ENCODE measurements at regions not wholly inside any gene's neighbourhood (a gene's known extent, or its start where the extent isn't known, plus 50 kb on each side); places are given as distances from the start of the nearest gene placed in this dataset.

GRCh38 chr19:28332886-28333285 is 880.1 kb downstream of the UQCRFS1 start:
- no peaks in the 10 kb centered on the region for H3K4me1 ChIP-seq (ENCODE audit: control insufficient read depth, insufficient read depth, low read length, poor library complexity, severe bottlenecking)
- no peaks in the 10 kb centered on the region for H3K4me1 Mint-ChIP-seq
- no peaks in the 10 kb centered on the region for H3K27me3 ChIP-seq (ENCODE audit: control insufficient read depth, insufficient read depth, low read length)
- no peak for ATAC-seq (ENCODE audit: low read depth in 2 of 2)
- no peaks in the 10 kb centered on the region for H3K36me3 Mint-ChIP-seq
- H3K27ac Mint-ChIP-seq, result no peak overlapping the region
- no peak for DNase-seq
- H3K36me3 ChIP-seq (ENCODE audit: control insufficient read depth, insufficient read depth, low read length), result no peaks in the 10 kb centered on the region
- no peaks in the 10 kb centered on the region for H3K27me3 Mint-ChIP-seq
- H3K4me3 ChIP-seq (ENCODE audit: low read depth, low read length), result no peak overlapping the region
- H3K4me3 Mint-ChIP-seq, result no peak overlapping the region
- peaks cover 0 to 16% (median 7%) of the 10 kb centered on the region in 7 donors for H3K9me3 Mint-ChIP-seq
- no peaks in the 10 kb centered on the region for H3K9me3 ChIP-seq (ENCODE audit: control insufficient read depth in 2 of 2, low read length in 2 of 2)
- no peak overlapping the region for H3K27ac ChIP-seq (ENCODE audit: insufficient read depth, low read length, poor library complexity, severe bottlenecking)

GRCh38 chr19:28332351-28332750 is 880.6 kb downstream of the UQCRFS1 start:
- Mint-ChIP-seq H3K9me3 (peaks cover 0 to 16% (median 7%) of the 10 kb centered on the region in 7 donors), H3K36me3 (no peaks in the 10 kb centered on the region), H3K4me3 (no peak overlapping the region), H3K4me1 (no peaks in the 10 kb centered on the region), H3K27me3 (no peaks in the 10 kb centered on the region), H3K27ac (no peak overlapping the region)
- ATAC-seq (ENCODE audit: low read depth in 2 of 2) (no peak), DNase-seq (no peak)
- no peak overlapping the region for H3K27ac ChIP-seq (ENCODE audit: insufficient read depth, low read length, poor library complexity, severe bottlenecking)
- H3K36me3 ChIP-seq (ENCODE audit: control insufficient read depth, insufficient read depth, low read length), result no peaks in the 10 kb centered on the region
- H3K4me3 ChIP-seq (ENCODE audit: low read depth, low read length), result no peak overlapping the region
- H3K27me3 ChIP-seq (ENCODE audit: control insufficient read depth, insufficient read depth, low read length), result no peaks in the 10 kb centered on the region
- H3K4me1 ChIP-seq (ENCODE audit: control insufficient read depth, insufficient read depth, low read length, poor library complexity, severe bottlenecking), result no peaks in the 10 kb centered on the region
- H3K9me3 ChIP-seq (ENCODE audit: control insufficient read depth in 2 of 2, low read length in 2 of 2), result no peaks in the 10 kb centered on the region

- no peaks in the 10 kb centered on the region for H3K4me1 ChIP-seq (ENCODE audit: control insufficient read depth, insufficient read depth, low read length, poor library complexity, severe bottlenecking)
- Mint-ChIP-seq H3K36me3 (no peaks in the 10 kb centered on the region), H3K27ac (no peak overlapping the region), H3K9me3 (peaks cover 0 to 16% (median 7%) of the 10 kb centered on the region in 7 donors), H3K4me1 (no peaks in the 10 kb centered on the region), H3K4me3 (no peak overlapping the region), H3K27me3 (no peaks in the 10 kb centered on the region)
- ATAC-seq (ENCODE audit: low read depth in 2 of 2), result no peak
- no peak for DNase-seq
- no peaks in the 10 kb centered on the region for H3K27me3 ChIP-seq (ENCODE audit: control insufficient read depth, insufficient read depth, low read length)
- H3K36me3 ChIP-seq (ENCODE audit: control insufficient read depth, insufficient read depth, low read length), result no peaks in the 10 kb centered on the region
- no peak overlapping the region for H3K4me3 ChIP-seq (ENCODE audit: low read depth, low read length)
- no peaks in the 10 kb centered on the region for H3K9me3 ChIP-seq (ENCODE audit: control insufficient read depth in 2 of 2, low read length in 2 of 2)
- H3K27ac ChIP-seq (ENCODE audit: insufficient read depth, low read length, poor library complexity, severe bottlenecking), result no peak overlapping the region
Measured at GRCh38 chr19:28331596-28331995, 881.4 kb downstream of the UQCRFS1 start.

DNA sequence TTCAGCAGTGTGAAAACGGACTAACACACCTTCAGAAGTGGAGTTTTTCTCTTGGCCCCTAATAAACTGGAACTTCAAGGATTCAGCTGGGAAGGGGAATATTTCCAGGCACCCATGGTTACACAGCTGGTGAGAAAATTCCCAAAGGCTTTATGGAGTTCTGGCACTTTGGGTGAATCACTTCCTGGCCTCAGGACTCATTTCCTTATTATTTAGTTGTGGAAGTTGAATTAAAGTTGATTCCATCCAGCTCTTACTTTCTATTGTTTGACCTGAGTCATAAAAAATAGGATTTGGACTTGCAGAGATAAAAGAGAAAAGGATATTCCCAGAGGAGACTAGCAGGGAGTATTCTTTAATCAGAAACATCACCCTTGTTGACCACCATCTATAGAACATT is 882.1 kb downstream of the UQCRFS1 start:
- no peaks in the 10 kb centered on the region for H3K9me3 ChIP-seq (ENCODE audit: control insufficient read depth in 2 of 2, low read length in 2 of 2)
- peaks cover 0 to 18% (median 7%) of the 10 kb centered on the region in 7 donors for H3K9me3 Mint-ChIP-seq
- no peaks in the 10 kb centered on the region for H3K36me3 ChIP-seq (ENCODE audit: control insufficient read depth, insufficient read depth, low read length)
- H3K27me3 Mint-ChIP-seq, result no peaks in the 10 kb centered on the region
- no peaks in the 10 kb centered on the region for H3K36me3 Mint-ChIP-seq
- H3K27me3 ChIP-seq (ENCODE audit: control insufficient read depth, insufficient read depth, low read length), result no peaks in the 10 kb centered on the region
- H3K4me3 Mint-ChIP-seq, result no peak overlapping the region
- no peak overlapping the region for H3K27ac ChIP-seq (ENCODE audit: insufficient read depth, low read length, poor library complexity, severe bottlenecking)
- no peaks in the 10 kb centered on the region for H3K4me1 ChIP-seq (ENCODE audit: control insufficient read depth, insufficient read depth, low read length, poor library complexity, severe bottlenecking)
- no peak overlapping the region for H3K4me3 ChIP-seq (ENCODE audit: low read depth, low read length)
- no peaks in the 10 kb centered on the region for H3K4me1 Mint-ChIP-seq
- no peak for DNase-seq
- H3K27ac Mint-ChIP-seq, result no peak overlapping the region
- ATAC-seq (ENCODE audit: low read depth in 2 of 2), result no peak

GRCh38 chr19:28329429-28329828 is 883.5 kb downstream of the UQCRFS1 start:
- no peaks in the 10 kb centered on the region for H3K36me3 Mint-ChIP-seq
- DNase-seq (no peak), ATAC-seq (ENCODE audit: low read depth in 2 of 2) (no peak)
- Histone ChIP-seq H3K27ac (ENCODE audit: insufficient read depth, low read length, poor library complexity, severe bottlenecking) (no peak overlapping the region), H3K27me3 (ENCODE audit: control insufficient read depth, insufficient read depth, low read length) (no peaks in the 10 kb centered on the region), H3K4me3 (ENCODE audit: low read depth, low read length) (no peak overlapping the region), H3K4me1 (ENCODE audit: control insufficient read depth, insufficient read depth, low read length, poor library complexity, severe bottlenecking) (no peaks in the 10 kb centered on the region), H3K36me3 (ENCODE audit: control insufficient read depth, insufficient read depth, low read length) (no peaks in the 10 kb centered on the region), H3K9me3 (ENCODE audit: control insufficient read depth in 2 of 2, low read length in 2 of 2) (no peaks in the 10 kb centered on the region)
- no peaks in the 10 kb centered on the region for H3K4me1 Mint-ChIP-seq
- no peak overlapping the region for H3K4me3 Mint-ChIP-seq
- no peaks in the 10 kb centered on the region for H3K27me3 Mint-ChIP-seq
- peaks cover 0 to 18% (median 7%) of the 10 kb centered on the region in 7 donors for H3K9me3 Mint-ChIP-seq
- H3K27ac Mint-ChIP-seq, result no peak overlapping the region

GRCh38 chr19:28327905-28328304 is 885.0 kb downstream of the UQCRFS1 start:
- no peaks in the 10 kb centered on the region for H3K4me1 ChIP-seq (ENCODE audit: control insufficient read depth, insufficient read depth, low read length, poor library complexity, severe bottlenecking)
- Mint-ChIP-seq H3K4me3 (no peak overlapping the region), H3K9me3 (peaks cover 0 to 16% (median 7%) of the 10 kb centered on the region in 7 donors), H3K27ac (no peak overlapping the region), H3K36me3 (no peaks in the 10 kb centered on the region), H3K27me3 (no peaks in the 10 kb centered on the region), H3K4me1 (no peaks in the 10 kb centered on the region)
- no peak overlapping the region for H3K27ac ChIP-seq (ENCODE audit: insufficient read depth, low read length, poor library complexity, severe bottlenecking)
- H3K36me3 ChIP-seq (ENCODE audit: control insufficient read depth, insufficient read depth, low read length), result no peaks in the 10 kb centered on the region
- DNase-seq (no peak), ATAC-seq (ENCODE audit: low read depth in 2 of 2) (no peak)
- no peak overlapping the region for H3K4me3 ChIP-seq (ENCODE audit: low read depth, low read length)
- H3K9me3 ChIP-seq (ENCODE audit: control insufficient read depth in 2 of 2, low read length in 2 of 2), result no peaks in the 10 kb centered on the region
- H3K27me3 ChIP-seq (ENCODE audit: control insufficient read depth, insufficient read depth, low read length), result no peaks in the 10 kb centered on the region

DNA sequence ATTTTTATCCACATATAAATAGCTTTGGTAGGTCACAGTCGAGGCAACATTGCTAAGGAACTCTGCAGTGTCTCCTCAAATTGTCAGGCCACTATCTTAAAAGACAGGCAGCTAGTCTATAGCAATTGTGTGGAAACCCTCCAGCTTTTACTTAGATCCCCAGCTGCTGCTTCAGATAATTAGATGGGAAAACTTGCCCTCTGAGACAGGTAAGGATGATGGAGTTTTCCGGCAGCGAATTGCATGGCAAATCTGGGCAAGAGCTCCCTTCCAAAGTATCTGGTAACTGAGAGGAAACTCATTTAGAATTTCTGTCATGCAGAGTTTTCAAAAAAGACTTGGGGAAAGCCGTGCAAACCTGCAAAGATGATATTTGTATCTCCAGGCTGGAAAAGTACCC is 886.2 kb downstream of the UQCRFS1 start:
- H3K27ac ChIP-seq (ENCODE audit: insufficient read depth, low read length, poor library complexity, severe bottlenecking), result no peak overlapping the region
- H3K27ac Mint-ChIP-seq, result no peak overlapping the region
- no peaks in the 10 kb centered on the region for H3K4me1 ChIP-seq (ENCODE audit: control insufficient read depth, insufficient read depth, low read length, poor library complexity, severe bottlenecking)
- no peak overlapping the region for H3K4me3 Mint-ChIP-seq
- H3K36me3 ChIP-seq (ENCODE audit: control insufficient read depth, insufficient read depth, low read length), result no peaks in the 10 kb centered on the region
- peaks cover 0 to 16% (median 7%) of the 10 kb centered on the region in 7 donors for H3K9me3 Mint-ChIP-seq
- no peaks in the 10 kb centered on the region for H3K36me3 Mint-ChIP-seq
- no peaks in the 10 kb centered on the region for H3K27me3 ChIP-seq (ENCODE audit: control insufficient read depth, insufficient read depth, low read length)
- no peaks in the 10 kb centered on the region for H3K27me3 Mint-ChIP-seq
- no peaks in the 10 kb centered on the region for H3K9me3 ChIP-seq (ENCODE audit: control insufficient read depth in 2 of 2, low read length in 2 of 2)
- H3K4me1 Mint-ChIP-seq, result no peaks in the 10 kb centered on the region
- no peak overlapping the region for H3K4me3 ChIP-seq (ENCODE audit: low read depth, low read length)
- DNase-seq (no peak), ATAC-seq (ENCODE audit: low read depth in 2 of 2) (no peak)

DNA sequence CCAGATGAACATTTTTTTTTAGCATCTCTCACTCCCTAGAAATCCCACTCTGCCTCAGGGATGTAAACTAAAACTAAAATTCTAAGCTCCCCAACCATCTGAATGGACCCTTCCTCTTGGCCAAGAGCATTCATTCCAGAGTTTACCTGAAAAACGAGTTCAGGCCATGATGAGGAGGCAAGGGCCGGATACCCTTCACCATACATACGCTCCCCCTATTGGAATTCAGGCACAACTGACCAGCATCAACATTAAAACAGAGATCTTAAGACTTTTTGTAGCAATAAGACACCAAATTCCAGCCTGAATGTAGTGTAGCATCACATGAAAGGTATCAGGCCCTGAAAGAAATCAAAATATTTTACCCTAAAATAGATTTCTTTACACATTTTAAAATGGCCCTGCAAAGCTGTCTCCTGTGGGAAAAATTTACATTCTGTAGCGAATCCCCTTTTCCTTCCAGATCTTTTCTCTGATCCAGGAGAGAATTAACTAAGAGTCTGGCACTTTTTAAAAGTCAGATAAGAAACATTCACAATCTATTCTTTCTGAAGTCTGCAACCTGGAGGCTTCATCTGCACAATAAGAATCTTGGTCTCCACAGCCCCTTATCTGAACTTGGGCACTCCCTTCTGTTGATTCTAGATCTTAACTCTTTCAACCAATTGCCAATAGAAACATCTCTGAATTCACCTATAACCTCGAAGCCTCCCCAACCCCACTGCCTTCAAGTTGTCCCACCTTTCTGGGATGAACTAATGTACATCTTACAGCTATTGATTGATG is 888.5 kb downstream of the UQCRFS1 start:
- peaks cover 0 to 11% (median 3%) of the 10 kb centered on the region in 7 donors for H3K9me3 Mint-ChIP-seq

More for the DNA sequence above, 888.5 kb downstream of the UQCRFS1 start:
- H3K27ac ChIP-seq (ENCODE audit: insufficient read depth, low read length, poor library complexity, severe bottlenecking), result no peak overlapping the region
- no peaks in the 10 kb centered on the region for H3K27me3 ChIP-seq (ENCODE audit: control insufficient read depth, insufficient read depth, low read length)
- Mint-ChIP-seq H3K4me1 (no peaks in the 10 kb centered on the region), H3K27me3 (no peaks in the 10 kb centered on the region), H3K36me3 (no peaks in the 10 kb centered on the region), H3K27ac (no peak overlapping the region), H3K4me3 (no peak overlapping the region)
- no peaks in the 10 kb centered on the region for H3K4me1 ChIP-seq (ENCODE audit: control insufficient read depth, insufficient read depth, low read length, poor library complexity, severe bottlenecking)
- H3K9me3 ChIP-seq (ENCODE audit: control insufficient read depth in 2 of 2, low read length in 2 of 2), result no peaks in the 10 kb centered on the region
- H3K36me3 ChIP-seq (ENCODE audit: control insufficient read depth, insufficient read depth, low read length), result no peaks in the 10 kb centered on the region
- DNase-seq (no peak), ATAC-seq (ENCODE audit: low read depth in 2 of 2) (no peak)
- H3K4me3 ChIP-seq (ENCODE audit: low read depth, low read length), result no peak overlapping the region

All from CD4-positive, CD25-positive, alpha-beta regulatory T cell (primary cell).